HUES48 (cell line): ENCODE measurements at regions not wholly inside any gene's neighbourhood (a gene's known extent, or its start where the extent isn't known, plus 50 kb on each side); places are given as distances from the start of the nearest gene placed in this dataset.
"Not testable (repeated sequence)": the region's sequence is repeated elsewhere in the genome, so short reads cannot be mapped to it uniquely, and the experiment has no call there.

Source experiments
- H3K27ac ChIP-seq: one replicate; pipeline ENCODE4 v1.7.0; 2013; ENCODE audit warnings: low read depth, low read length, inconsistent platforms
- H3K27me3 ChIP-seq: 2 replicates; pipeline ENCODE4 v1.6.1; 2013; ENCODE audit warnings: mild to moderate bottlenecking, low read length; ENCODE audit not compliant: control insufficient read depth, insufficient read depth
- H3K36me3 ChIP-seq: 2 replicates; pipeline ENCODE4 v1.6.1; 2013; ENCODE audit warnings: low read length; ENCODE audit not compliant: control insufficient read depth, insufficient read depth
- H3K4me1 ChIP-seq: 2 replicates; pipeline ENCODE4 v1.6.1; 2013; ENCODE audit warnings: mild to moderate bottlenecking, low read length; ENCODE audit not compliant: control insufficient read depth, insufficient read depth
- H3K4me3 ChIP-seq: 2 replicates; pipeline ENCODE4 v1.5.1; 2013; ENCODE audit warnings: mild to moderate bottlenecking, low read depth, low read length
- H3K9ac ChIP-seq: 2 replicates; pipeline ENCODE4 v1.6.1; 2013; ENCODE audit warnings: mild to moderate bottlenecking, low read depth, low read length, moderate library complexity
- H3K9me3 ChIP-seq: 2 replicates; pipeline ENCODE4 v1.6.1; 2013; ENCODE audit warnings: low read length; ENCODE audit not compliant: control insufficient read depth, insufficient read depth

- H3K4me3 ChIP-seq: no peak overlapping the region
- H3K27ac ChIP-seq: no peak overlapping the region
- no peaks in the 10 kb centered on the region for H3K27me3 ChIP-seq
- no peaks in the 10 kb centered on the region for H3K36me3 ChIP-seq
- no peak overlapping the region for H3K9ac ChIP-seq
- H3K4me1 ChIP-seq: peaks cover 31% of the 10 kb centered on the region
- no peaks in the 10 kb centered on the region for H3K9me3 ChIP-seq
Observed at GRCh38 chr4:150006197-150006596, 72.0 kb upstream of the DCLK2 start.

- H3K27ac ChIP-seq: no peak overlapping the region
- H3K9me3 ChIP-seq: no peaks in the 10 kb centered on the region
- H3K27me3 ChIP-seq: no peaks in the 10 kb centered on the region
- H3K9ac ChIP-seq: no peak overlapping the region
- no peak overlapping the region for H3K4me3 ChIP-seq
- H3K36me3 ChIP-seq: no peaks in the 10 kb centered on the region
- peaks cover 31% of the 10 kb centered on the region for H3K4me1 ChIP-seq
Observed at GRCh38 chr4:150007512-150007911, 70.7 kb upstream of the DCLK2 start.

DNA sequence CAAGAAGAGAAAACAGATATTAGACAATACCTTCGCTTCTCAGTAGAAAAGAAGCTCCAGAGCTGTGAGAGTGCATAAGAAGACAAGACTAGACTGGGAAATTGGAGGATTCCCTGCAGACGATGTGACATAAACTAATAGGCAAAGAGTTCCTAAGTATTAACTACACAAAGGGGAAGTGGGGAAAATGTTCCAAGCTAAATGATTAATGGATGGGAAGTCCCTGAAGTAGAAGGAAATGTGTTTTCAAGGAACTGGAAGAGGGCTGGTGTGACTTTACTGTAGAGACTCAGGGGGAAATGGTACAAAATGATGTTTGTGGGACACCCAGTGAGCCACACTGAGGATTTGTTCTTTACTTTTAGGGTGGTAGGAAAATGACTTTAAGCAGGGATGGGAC lies 69.7 kb upstream of the DCLK2 start:
- Histone ChIP-seq H3K4me1 (peaks cover 30% of the 10 kb centered on the region), H3K4me3 (no peak overlapping the region), H3K36me3 (no peaks in the 10 kb centered on the region), H3K27me3 (no peaks in the 10 kb centered on the region), H3K9me3 (no peaks in the 10 kb centered on the region), H3K9ac (no peak overlapping the region), H3K27ac (no peak overlapping the region)

DNA sequence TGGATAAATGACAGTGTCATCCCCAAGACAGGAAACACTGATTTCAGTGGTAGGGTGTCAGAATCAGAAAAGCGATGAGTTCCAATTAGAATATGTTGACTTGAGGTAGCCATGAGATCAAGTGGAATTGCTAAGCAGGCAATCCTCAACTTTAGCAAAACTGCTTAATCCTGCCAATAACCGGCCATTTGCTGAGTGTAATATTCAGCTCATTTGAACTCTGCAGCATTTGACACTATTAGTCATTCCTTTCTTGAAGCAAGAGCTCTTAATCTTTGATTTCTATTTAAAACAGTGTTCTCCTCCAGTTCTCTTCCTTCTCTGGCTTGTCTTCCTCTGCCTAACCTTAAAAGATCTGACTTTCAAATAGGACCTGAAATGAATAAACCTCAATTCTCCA lies 68.7 kb upstream of the DCLK2 start:
- H3K4me3 ChIP-seq: no peak overlapping the region

GRCh38 chr4:150010525-150011126 lies 67.6 kb upstream of the DCLK2 start:
- Histone ChIP-seq H3K9me3 (peaks cover 7% of the 10 kb centered on the region; the same call in 1 of the 2 replicates), H3K4me1 (peaks cover 9% of the 10 kb centered on the region), H3K4me3 (no peak overlapping the region), H3K27me3 (no peaks in the 10 kb centered on the region), H3K27ac (no peak overlapping the region), H3K9ac (no peak overlapping the region), H3K36me3 (no peaks in the 10 kb centered on the region)

More for the DNA sequence above, 68.7 kb upstream of the DCLK2 start:
- H3K9me3 ChIP-seq: no peaks in the 10 kb centered on the region
- H3K27me3 ChIP-seq: no peaks in the 10 kb centered on the region
- no peaks in the 10 kb centered on the region for H3K36me3 ChIP-seq
- H3K27ac ChIP-seq: no peak overlapping the region
- H3K4me1 ChIP-seq: peaks cover 20% of the 10 kb centered on the region
- H3K9ac ChIP-seq: no peak overlapping the region

DNA sequence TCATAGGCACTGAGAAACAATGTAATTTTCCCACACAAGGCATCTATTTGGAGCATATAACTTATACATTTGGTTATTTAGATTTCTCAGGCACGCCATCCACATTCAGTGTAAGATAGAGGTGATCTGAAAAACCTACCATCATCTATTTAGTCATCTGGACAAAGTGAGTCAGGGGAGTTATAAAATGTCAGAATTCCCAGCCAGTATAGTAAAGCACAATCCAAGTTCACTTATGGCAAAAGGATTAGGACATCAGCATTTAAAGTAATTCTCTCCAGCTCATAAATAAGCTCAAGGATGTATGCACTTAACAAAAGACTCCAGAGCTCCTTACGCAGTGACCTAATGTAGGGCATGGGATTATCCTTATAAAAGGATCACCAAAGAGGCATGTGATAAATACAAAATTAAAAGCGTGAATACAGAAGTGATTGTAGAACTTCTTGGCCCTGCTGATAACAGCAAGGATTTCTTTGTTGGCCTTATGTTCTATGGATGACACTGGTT lies 65.3 kb upstream of the DCLK2 start:
- H3K9ac ChIP-seq: no peak overlapping the region
- H3K36me3 ChIP-seq: no peaks in the 10 kb centered on the region
- no peaks in the 10 kb centered on the region for H3K4me1 ChIP-seq
- H3K9me3 ChIP-seq: peaks cover 7% of the 10 kb centered on the region; the same call in 1 of the 2 replicates
- no peak overlapping the region for H3K27ac ChIP-seq
- no peaks in the 10 kb centered on the region for H3K27me3 ChIP-seq
- no peak overlapping the region for H3K4me3 ChIP-seq

DNA sequence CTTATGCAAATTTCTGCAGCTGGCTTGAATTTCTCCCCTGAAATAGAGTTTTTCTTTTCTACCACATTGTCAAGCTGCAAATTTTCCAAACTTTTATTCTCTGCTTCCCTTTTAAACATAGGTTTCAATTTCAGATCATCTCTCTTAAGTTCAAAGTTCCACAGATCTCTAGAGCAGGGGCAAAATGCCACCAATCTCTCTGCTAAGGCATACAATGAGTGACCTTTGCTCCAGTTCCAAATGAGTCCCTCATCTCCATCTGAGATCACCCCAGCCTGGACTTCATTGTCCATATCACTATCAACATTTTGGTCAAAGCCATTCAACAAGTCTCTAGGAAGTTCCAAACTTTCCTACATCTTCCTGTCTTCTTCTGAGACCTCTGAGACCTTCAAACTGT lies 62.3 kb upstream of the DCLK2 start:
- not testable (repeated sequence) for H3K27me3 ChIP-seq, H3K36me3 ChIP-seq, H3K4me3 ChIP-seq

DNA sequence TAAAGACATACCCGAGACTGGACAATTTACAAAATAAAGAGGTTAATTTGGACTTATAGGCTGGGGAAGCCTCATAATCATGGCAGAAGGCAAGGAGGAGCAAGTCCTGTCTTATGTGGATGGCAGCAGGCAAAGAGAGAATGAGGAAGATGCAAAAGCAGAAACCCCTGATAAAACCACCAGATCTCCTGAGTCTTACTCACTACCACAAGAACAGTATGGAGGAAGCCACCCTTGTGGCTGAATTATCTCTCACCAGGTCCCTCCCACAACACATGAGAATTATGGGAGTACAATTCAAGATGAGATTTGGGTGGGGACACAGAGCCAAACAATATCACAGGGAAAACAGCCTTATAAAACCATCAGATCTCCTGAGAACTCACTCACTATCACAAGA lies 61.6 kb upstream of the DCLK2 start:
- H3K9me3 ChIP-seq, H3K4me3 ChIP-seq, H3K4me1 ChIP-seq, H3K9ac ChIP-seq, H3K27me3 ChIP-seq, H3K36me3 ChIP-seq, H3K27ac ChIP-seq: not testable (repeated sequence)

More for the DNA sequence above, 62.3 kb upstream of the DCLK2 start:
- H3K9ac ChIP-seq, H3K4me1 ChIP-seq, H3K9me3 ChIP-seq, H3K27ac ChIP-seq: not testable (repeated sequence)

GRCh38 chr4:150018257-150018656 lies 60.0 kb upstream of the DCLK2 start:
- Histone ChIP-seq H3K9ac (no peak overlapping the region), H3K36me3 (no peaks in the 10 kb centered on the region), H3K4me3 (no peak overlapping the region), H3K9me3 (peaks cover 7% of the 10 kb centered on the region; the same call in 1 of the 2 replicates), H3K27me3 (no peaks in the 10 kb centered on the region), H3K27ac (no peak overlapping the region), H3K4me1 (no peaks in the 10 kb centered on the region)

GRCh38 chr4:150021483-150021882 lies 56.8 kb upstream of the DCLK2 start:
- no peaks in the 10 kb centered on the region for H3K36me3 ChIP-seq
- H3K27ac ChIP-seq: no peak overlapping the region
- no peaks in the 10 kb centered on the region for H3K4me1 ChIP-seq
- no peaks in the 10 kb centered on the region for H3K27me3 ChIP-seq
- H3K4me3 ChIP-seq: no peak overlapping the region
- no peak overlapping the region for H3K9ac ChIP-seq
- H3K9me3 ChIP-seq: no peaks in the 10 kb centered on the region

GRCh38 chr4:150023489-150023888 lies 54.8 kb upstream of the DCLK2 start:
- H3K9me3 ChIP-seq: peaks cover 10% of the 10 kb centered on the region; the same call in 1 of the 2 replicates
- no peaks in the 10 kb centered on the region for H3K36me3 ChIP-seq
- H3K27ac ChIP-seq: no peak overlapping the region
- H3K4me1 ChIP-seq: no peaks in the 10 kb centered on the region
- H3K27me3 ChIP-seq: no peaks in the 10 kb centered on the region
- H3K4me3 ChIP-seq: no peak overlapping the region
- no peak overlapping the region for H3K9ac ChIP-seq
